Chondrocyte (in vitro differentiated cells): ENCODE measurements at regions not wholly inside any gene's neighbourhood (a gene's known extent, or its start where the extent isn't known, plus 50 kb on each side); places are given as distances from the start of the nearest gene placed in this dataset.
A peak's percentile ranks its signal among the peaks of the same experiment; 100 is the strongest.
"Not testable (repeated sequence)": the region's sequence is repeated elsewhere in the genome, so short reads cannot be mapped to it uniquely, and the experiment has no call there.

Experiments used
- DNase-seq: peaks from one replicate; pipeline ENCODE4 v3.0.0; 2021; ENCODE audit warnings: mixed read lengths, low spot score
- H3K27ac Mint-ChIP-seq: one replicate; pipeline ENCODE4 v1.8.0; 2021; ENCODE audit warnings: mild to moderate bottlenecking, moderate library complexity, mixed read lengths; ENCODE audit not compliant: unreplicated experiment
- H3K27me3 Mint-ChIP-seq: 2 replicates; pipeline ENCODE4 v1.8.0; 2021; ENCODE audit warnings: low read depth, mixed read lengths
- H3K36me3 Mint-ChIP-seq: 2 replicates; pipeline ENCODE4 v1.8.0; 2021; ENCODE audit warnings: low read depth, mixed read lengths
- H3K4me1 Mint-ChIP-seq: 2 replicates; pipeline ENCODE4 v1.8.0; 2021; ENCODE audit warnings: low read depth, mild to moderate bottlenecking, mixed read lengths
- H3K4me3 Mint-ChIP-seq: one replicate; pipeline ENCODE4 v1.8.0; 2021; ENCODE audit warnings: mild to moderate bottlenecking, moderate library complexity, mixed read lengths; ENCODE audit not compliant: unreplicated experiment
- H3K9me3 Mint-ChIP-seq: 2 replicates; pipeline ENCODE4 v1.8.0; 2021; ENCODE audit warnings: low read depth, mixed read lengths

DNA sequence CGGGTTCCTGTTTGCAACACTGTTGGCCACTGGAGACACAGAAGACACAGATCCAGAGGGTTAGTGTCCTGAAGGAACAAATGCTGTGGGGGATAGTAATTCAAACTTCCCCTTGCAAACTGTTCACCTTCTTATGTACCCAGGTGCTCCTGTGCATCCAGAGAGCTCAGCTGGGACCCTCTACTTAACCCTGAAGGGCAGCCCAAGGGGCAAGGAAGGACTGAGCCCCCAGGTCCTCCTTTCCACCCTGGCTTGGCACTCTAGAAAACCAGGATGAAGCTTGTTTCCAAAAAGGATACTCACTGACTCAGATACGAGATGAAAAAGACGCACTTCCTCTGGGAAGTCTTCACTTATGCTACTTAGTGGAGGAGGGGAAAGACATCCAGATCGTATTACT, 78.2 kb upstream of the TNK2 start:
- H3K4me3 Mint-ChIP-seq, DNase-seq, H3K27me3 Mint-ChIP-seq, H3K9me3 Mint-ChIP-seq, H3K36me3 Mint-ChIP-seq, H3K27ac Mint-ChIP-seq, H3K4me1 Mint-ChIP-seq: not testable (repeated sequence)

DNA sequence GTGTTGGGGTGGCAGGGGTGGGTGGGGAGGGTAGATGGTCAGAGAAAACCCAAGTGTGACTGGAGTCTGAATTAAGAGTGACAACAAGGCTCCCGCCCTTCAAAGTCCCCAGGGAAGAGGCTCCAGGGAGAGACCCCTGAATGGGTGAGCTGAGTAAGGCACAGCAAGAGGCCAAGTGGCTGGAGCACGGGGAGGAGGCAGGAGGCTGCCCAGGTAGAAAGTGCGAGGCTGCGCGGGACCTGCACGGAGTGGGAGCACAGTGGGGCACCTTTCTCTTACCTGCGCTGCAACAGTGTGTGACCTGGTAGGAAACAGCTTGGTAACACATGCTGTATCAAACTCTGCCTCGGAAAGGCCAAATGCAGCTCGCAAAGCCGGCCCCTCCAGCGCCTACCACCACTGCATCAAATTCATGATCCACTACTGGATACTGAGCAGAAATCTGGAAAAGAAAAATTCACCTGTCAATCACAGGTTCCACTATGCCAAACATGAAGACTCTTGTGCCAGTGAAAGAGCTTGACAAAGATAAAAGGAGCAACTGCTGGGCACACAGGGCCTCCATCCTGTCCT, 77.1 kb upstream of the TNK2 start:
- H3K27ac Mint-ChIP-seq, DNase-seq, H3K4me1 Mint-ChIP-seq, H3K9me3 Mint-ChIP-seq, H3K36me3 Mint-ChIP-seq, H3K27me3 Mint-ChIP-seq, H3K4me3 Mint-ChIP-seq: not testable (repeated sequence)

DNA sequence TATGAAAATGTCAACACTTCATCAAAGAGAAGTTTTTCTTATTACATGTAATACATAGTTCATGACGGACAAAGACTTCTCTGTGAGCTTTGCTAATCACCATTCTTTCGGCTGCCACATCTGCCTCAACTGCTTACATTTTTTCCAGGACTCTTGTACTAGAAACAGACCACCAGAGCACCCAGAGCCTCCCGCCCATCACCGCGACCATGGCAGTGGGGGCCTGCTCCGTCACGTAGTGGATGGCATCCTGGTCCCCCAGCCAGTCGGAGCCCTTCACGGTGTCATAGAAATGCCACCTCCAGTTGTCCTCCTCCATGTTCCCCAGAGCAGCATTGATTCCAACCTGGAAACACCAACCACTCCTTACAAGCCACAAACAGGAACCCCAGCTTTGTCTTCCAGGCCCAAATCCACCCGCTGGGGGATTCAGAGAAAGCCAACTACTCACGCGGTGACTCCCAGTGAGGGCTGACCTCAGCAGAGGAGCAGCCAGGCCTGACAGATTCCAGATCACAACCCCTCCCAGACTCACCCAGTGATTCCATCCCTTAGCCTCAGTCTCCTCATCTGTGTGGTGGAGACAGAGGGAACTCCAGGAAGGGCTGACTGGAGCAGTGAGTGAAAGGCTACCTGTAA, 76.2 kb upstream of the TNK2 start:
- H3K36me3 Mint-ChIP-seq, H3K27ac Mint-ChIP-seq, H3K9me3 Mint-ChIP-seq, H3K27me3 Mint-ChIP-seq, DNase-seq, H3K4me1 Mint-ChIP-seq, H3K4me3 Mint-ChIP-seq: not testable (repeated sequence)

DNA sequence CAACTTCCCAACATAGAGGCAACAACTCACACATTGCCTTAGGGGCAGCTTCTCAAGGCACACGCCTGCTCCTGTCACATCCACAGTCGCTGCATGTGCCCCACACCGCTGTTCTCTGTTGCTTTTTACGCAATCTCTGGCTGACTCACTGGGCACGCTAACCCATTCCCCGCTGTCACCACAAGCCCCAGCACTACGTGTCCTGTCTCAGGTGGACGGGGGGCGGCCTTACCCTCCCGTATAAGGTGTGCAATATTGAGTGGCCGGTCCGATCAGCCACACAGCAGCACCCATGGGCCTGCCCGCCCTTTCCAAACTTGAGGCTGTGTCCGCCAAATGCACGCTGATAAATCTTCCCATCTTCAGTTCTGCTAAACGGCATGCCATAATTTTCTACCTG, 75.5 kb upstream of the TNK2 start:
- not testable (repeated sequence) for H3K27ac Mint-ChIP-seq, H3K4me1 Mint-ChIP-seq, H3K36me3 Mint-ChIP-seq, H3K4me3 Mint-ChIP-seq, H3K9me3 Mint-ChIP-seq, H3K27me3 Mint-ChIP-seq, DNase-seq

DNA sequence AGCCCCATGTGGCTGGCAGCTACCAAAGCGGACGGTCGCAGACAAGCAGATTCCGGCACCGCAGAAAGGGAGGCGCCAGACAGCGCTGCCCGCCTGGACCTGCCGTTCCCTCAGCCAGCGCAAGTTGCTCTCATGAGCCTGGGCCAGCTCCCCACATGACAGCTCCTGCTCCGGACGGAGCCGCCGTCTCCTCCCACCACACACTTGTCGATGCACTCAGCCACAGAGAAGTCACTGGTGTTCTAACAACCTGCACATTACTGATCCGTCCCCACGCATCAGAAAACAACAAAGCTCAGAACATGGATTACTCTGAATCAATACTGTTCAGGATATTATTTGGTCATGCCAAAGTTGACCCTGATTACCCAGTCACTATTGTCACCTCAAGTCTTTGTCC, 74.4 kb upstream of the TNK2 start:
- H3K27me3 Mint-ChIP-seq, H3K9me3 Mint-ChIP-seq, H3K4me3 Mint-ChIP-seq, H3K4me1 Mint-ChIP-seq, H3K27ac Mint-ChIP-seq, H3K36me3 Mint-ChIP-seq, DNase-seq: not testable (repeated sequence)

DNA sequence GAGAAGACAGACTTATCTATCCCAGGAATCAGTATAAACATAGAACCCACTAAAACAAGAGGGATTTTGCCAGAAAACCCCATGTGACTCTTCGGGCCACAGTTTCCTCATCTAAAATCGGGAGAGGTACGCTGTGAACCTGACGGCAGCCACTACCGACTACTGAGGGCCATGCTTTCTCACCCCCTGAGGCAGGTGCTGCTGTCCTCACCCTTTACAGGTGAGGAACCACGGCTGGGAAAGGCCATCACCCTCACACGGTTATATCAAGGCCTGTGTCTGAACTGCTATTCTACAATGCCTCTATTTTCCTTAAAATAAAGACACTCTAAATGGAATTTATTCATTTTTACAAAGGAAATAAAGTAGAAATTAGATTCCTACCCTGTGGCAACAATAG, 73.4 kb upstream of the TNK2 start:
- not testable (repeated sequence) for H3K9me3 Mint-ChIP-seq, H3K27ac Mint-ChIP-seq, H3K36me3 Mint-ChIP-seq, H3K4me3 Mint-ChIP-seq, H3K4me1 Mint-ChIP-seq, H3K27me3 Mint-ChIP-seq
- DNase-seq = peak; percentile 50

DNA sequence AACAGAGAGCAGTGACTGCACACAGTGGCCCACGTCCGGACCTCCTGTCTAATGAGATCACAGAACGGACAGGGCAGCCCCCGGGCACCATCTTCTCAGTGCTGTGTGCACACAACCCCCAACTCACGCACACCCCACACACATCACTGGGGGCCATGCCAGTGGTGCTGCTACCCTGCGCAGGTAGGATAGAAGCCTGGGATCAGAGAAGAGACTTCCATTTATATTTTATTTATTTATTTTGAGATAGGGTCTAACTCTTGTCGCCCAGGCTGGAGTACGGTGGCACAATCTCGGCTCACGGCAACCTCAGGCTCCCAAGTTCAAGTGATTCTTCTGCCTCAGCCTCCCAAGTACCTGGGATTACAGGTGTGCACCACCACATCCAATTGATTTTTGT, 71.5 kb upstream of the TNK2 start:
- H3K9me3 Mint-ChIP-seq, H3K27ac Mint-ChIP-seq, H3K4me3 Mint-ChIP-seq, DNase-seq, H3K4me1 Mint-ChIP-seq, H3K27me3 Mint-ChIP-seq: not testable (repeated sequence)
- H3K36me3 Mint-ChIP-seq = peaks cover 11% of the 10 kb centered on the region

DNA sequence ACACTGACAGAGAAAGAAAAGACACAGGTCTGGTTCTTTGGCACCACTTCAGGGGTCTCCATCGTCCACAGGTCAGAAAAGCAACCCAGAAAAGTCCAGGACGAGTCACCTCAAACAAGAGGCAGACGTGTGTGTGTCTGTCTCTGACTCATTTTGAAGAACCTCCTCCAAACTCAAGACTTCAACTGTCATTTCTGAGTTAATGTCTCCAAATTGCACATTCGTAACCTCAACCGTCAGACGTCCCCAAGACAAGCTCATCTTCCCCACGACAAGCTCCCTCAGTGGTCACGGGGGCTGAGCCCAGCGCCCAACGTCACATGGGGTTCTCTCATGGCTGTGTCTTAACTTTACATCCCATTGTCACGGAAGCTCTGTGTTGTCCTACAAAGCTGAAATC, 70.2 kb upstream of the TNK2 start:
- H3K27ac Mint-ChIP-seq, H3K9me3 Mint-ChIP-seq, H3K27me3 Mint-ChIP-seq, H3K4me1 Mint-ChIP-seq, DNase-seq, H3K4me3 Mint-ChIP-seq: not testable (repeated sequence)
- H3K36me3 Mint-ChIP-seq = peaks cover 11% of the 10 kb centered on the region

DNA sequence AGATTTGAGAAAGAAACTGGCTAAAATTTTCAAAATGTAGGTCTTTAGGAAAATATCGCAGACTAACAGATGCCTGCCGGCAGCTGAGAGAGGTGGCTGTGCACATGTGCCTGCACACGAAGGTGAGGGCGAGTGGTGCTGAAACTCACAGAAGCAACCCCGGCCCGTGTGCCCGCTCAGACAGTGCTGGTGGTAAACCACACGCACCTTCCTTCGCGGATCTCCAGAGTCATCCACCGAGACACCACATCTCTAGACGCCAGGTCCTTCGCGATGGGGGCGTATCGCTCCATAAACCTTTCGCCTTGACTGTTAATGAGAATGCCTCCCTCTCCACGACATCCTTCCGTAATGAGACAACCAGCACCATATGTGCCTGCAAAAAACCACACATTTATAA, 68.5 kb upstream of the TNK2 start:
- H3K4me3 Mint-ChIP-seq, H3K27me3 Mint-ChIP-seq, H3K9me3 Mint-ChIP-seq, H3K36me3 Mint-ChIP-seq, H3K27ac Mint-ChIP-seq, H3K4me1 Mint-ChIP-seq: not testable (repeated sequence)
- peak; percentile 44 for DNase-seq

DNA sequence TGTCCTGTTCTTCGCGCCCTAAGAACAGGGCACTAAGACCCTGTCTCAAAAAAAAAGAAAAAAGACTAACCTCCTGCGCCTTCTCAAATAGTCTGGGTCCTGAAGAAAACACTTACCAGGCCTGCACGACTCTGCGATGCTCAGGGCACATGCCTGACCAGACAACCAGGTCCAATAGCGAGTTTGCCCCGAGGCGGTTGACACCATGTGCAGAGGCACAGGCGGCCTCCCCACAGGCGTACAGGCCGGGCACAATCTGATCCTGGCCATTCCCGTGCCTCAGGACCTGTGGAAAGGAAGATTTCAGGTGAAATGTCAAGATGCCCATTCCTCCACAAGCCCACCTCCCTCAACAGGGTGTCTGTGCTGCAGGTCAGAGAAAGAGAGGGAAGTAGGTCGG, 65.9 kb upstream of the TNK2 start:
- not testable (repeated sequence) for H3K9me3 Mint-ChIP-seq, H3K27me3 Mint-ChIP-seq, H3K27ac Mint-ChIP-seq, DNase-seq, H3K4me1 Mint-ChIP-seq, H3K4me3 Mint-ChIP-seq
- peaks cover 17% of the 10 kb centered on the region for H3K36me3 Mint-ChIP-seq

DNA sequence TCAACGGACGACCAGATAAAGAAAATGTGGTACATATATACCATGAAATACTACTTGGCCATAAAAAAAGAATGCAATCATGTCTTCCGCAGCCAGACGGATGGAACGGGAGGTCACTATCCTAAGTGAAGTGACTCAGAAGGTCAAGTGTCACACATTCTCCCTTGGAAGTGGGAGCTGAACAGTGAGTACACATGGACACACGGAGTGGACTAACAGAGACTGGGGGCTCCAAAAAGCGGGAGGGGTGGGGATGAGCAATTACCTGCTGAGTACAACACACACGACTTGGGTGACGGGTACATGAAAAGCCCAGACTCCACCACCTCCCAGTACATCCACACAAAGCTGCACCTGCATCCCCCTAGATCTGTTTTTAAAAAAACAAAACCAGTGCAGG, 62.5 kb upstream of the TNK2 start:
- not testable (repeated sequence) for H3K27me3 Mint-ChIP-seq, DNase-seq, H3K4me1 Mint-ChIP-seq, H3K4me3 Mint-ChIP-seq, H3K9me3 Mint-ChIP-seq, H3K27ac Mint-ChIP-seq
- H3K36me3 Mint-ChIP-seq = peaks cover 16% of the 10 kb centered on the region

DNA sequence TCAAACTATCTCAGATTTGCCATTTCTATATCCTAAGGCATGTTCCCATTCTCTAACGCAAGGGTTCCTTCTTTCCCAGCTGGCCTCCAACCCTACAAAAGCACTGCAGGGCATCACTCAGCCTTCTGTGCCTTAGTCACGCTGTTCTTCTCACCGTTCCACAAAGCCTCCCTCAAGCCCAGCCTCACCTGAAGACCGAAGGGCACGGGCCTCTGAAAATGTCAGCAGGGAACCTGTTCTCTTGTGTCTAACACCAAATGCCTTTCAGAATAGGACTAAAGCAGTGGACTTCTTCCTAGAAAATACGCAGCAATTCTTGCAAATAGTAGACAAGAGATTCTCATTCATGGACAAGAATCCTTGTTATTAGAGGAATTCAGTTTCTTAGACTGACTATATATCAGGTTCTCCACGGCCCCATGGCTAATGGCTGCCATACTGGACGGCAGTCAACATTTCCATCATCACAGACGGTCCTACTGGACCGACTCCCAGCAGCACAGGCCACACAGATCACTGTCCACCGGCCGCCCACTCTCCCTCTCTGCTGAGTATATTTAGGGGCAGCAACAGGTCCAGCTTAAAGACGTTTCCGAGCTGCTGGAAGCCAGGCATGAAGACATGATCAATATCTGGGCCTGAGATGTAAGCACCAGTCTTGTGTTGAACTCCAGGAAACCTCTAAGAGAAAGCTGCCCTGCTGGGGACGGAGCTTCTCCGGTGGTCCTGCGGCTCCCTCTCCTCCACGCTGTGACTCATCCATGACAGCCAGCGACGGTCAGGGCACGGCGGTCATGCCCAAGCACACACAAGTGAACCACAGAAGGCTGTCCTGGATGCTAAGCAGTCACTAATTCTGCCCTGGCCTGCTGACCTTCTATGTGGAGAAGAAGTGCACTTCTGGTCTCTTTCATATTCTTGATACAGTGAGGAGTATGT, 61.8 kb upstream of the TNK2 start:
- H3K27me3 Mint-ChIP-seq, DNase-seq, H3K4me1 Mint-ChIP-seq, H3K4me3 Mint-ChIP-seq, H3K27ac Mint-ChIP-seq, H3K9me3 Mint-ChIP-seq: not testable (repeated sequence)
- peaks cover 20% of the 10 kb centered on the region for H3K36me3 Mint-ChIP-seq

DNA sequence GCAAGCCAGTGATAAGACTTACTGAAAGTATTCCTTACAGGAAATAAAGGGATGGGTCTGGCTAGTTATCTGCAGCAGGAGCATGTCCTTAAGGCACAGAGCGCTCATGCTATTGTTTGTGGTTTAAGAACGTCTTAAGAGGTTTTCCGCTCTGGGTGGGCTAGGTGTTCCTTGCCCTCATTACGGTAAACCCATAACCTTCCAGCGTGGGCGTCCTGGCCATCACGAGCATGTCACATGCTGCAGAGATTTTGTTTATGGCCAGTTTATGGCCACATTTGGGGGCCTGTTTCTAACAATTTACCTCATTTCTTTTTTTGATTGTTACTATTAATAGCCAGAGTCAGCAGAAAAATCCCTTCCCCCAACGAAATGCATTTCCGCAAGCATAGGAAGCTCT, 61.0 kb upstream of the TNK2 start:
- not testable (repeated sequence) for DNase-seq, H3K4me3 Mint-ChIP-seq, H3K27ac Mint-ChIP-seq, H3K4me1 Mint-ChIP-seq, H3K9me3 Mint-ChIP-seq, H3K27me3 Mint-ChIP-seq
- H3K36me3 Mint-ChIP-seq = peaks cover 26% of the 10 kb centered on the region
